Activated CD4-positive, alpha-beta T cell treated with anti-CD3 and anti-CD28 coated beads for 36 hours (primary cell): ENCODE measurements at regions not wholly inside any gene's neighbourhood (a gene's known extent, or its start where the extent isn't known, plus 50 kb on each side); places are given as distances from the start of the nearest gene placed in this dataset.
A peak's percentile ranks its signal among the peaks of the same experiment; 100 is the strongest.

ENCODE experiments used
- ATAC-seq: fragments of 200-7000 bp; cut with Tn5 transposase; one replicate; pipeline ENCODE4 v1.10.0; 2021; ENCODE audit warnings: mild to moderate bottlenecking, moderate library complexity
- CTCF ChIA-PET: fragments of 350-600 bp; sonication (Branson Sonifier 250); formaldehyde crosslinking; loops from one replicate; lab custom pipeline; 2021; ENCODE audit warnings: antibody characterized with exemption; lab: Charles Lee
- POLR2A ChIA-PET: fragments of 350-600 bp; sonication (Branson Sonifier 250); formaldehyde crosslinking; loops from one replicate; lab custom pipeline; 2021; ENCODE audit warnings: antibody characterized with exemption, inconsistent platforms; lab: Charles Lee
- DNase-seq: peaks from one replicate; pipeline ENCODE4 v3.0.0-alpha.2; 2020
- H3K27ac Mint-ChIP-seq: one replicate; pipeline ENCODE4 v1.8.0; 2021; ENCODE audit warnings: mixed read lengths
- H3K27me3 Mint-ChIP-seq: one replicate; pipeline ENCODE4 v1.8.0; 2021; ENCODE audit warnings: mixed read lengths
- H3K36me3 Mint-ChIP-seq: one replicate; pipeline ENCODE4 v1.8.0; 2021; ENCODE audit warnings: low read depth, mixed read lengths
- H3K4me1 Mint-ChIP-seq: one replicate; pipeline ENCODE4 v1.8.0; 2021; ENCODE audit warnings: mixed read lengths
- H3K4me3 Mint-ChIP-seq: one replicate; pipeline ENCODE4 v1.8.0; 2021; ENCODE audit warnings: mild to moderate bottlenecking, moderate library complexity, mixed read lengths
- H3K9me3 Mint-ChIP-seq: one replicate; pipeline ENCODE4 v1.8.0; 2021; ENCODE audit warnings: low read depth, mixed read lengths
- intact Hi-C, 2 experiments: fragments of 100-400 bp; cut with DNase I in 1 of 2; cut with micrococcal nuclease in 1 of 2; formaldehyde crosslinking; loops; one replicate each; pipeline versions ENCODE4 v1.14.2 to v1.15.1; 2022 to 2024; cut with DNase I, micrococcal nuclease

DNA sequence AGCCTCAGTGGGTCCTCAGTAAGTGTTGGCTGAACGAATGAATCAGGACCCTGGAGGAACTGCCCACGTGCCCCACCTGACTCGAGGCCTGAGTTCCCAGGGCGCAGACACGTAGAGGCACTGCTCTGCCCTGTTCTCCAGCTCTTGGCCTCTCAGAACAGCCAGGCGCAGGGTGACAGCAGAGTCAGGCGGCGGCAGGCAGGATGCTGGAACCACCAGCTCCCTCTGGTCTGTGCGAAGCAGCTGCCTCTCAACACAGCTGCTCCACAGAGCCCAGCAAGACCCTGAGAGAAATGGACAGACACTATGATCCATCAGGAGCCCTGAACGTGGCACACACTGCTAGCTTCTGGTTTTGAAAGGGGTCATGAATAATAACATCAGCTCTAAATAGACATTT lies 53.1 kb upstream of the BCO1 start:
- no peak for ATAC-seq
- no peaks in the 10 kb centered on the region for H3K9me3 Mint-ChIP-seq
- H3K4me3 Mint-ChIP-seq: no peak overlapping the region
- peaks cover 2% of the 10 kb centered on the region for H3K27me3 Mint-ChIP-seq
- no peak overlapping the region for H3K27ac Mint-ChIP-seq
- H3K36me3 Mint-ChIP-seq: no peaks in the 10 kb centered on the region
- DNase-seq: no peak
- POLR2A ChIA-PET: no interaction called here
- intact Hi-C loops: no loop called here
- H3K4me1 Mint-ChIP-seq: no peaks in the 10 kb centered on the region
- CTCF ChIA-PET: interaction anchor here (0.7 kb wide), 1 partner anchor 16 kb away, joined by 5 read pairs; no protein-coding TSS in a partner anchor

DNA sequence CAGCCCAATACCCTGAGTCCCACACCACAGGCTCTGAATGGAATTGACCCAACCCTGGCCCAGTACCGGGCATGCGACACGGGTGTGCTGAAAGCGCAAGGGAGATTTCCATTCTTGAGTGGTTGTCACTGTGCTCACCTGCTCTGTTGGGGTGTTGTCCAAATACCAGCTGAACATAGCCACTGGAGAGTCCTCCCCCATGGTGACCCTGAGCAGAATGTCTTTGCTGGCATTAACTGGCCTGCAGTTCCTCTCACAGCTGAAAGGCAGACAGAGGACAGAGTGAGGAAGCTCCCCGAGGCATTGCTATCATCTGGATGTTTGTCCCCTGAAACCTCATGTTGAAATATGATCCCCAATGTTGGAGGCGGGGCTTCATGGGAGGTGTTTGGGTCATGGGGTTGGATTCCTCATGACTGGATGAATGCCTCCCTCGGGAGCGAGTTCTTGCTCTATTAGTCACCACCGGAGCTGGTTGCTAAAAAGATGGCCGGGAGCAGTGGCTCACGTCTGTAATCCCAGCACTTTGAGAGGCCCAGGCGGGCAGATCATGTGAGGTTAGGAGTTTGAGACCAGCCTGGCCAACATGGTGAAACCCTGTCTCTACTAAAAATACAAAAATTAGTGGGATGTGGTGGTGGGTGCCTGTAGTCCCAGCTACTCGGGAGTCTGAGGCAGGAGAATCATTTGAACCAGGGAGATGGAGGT lies 57.3 kb upstream of the BCO1 start:
- Mint-ChIP-seq H3K4me3 (no peak overlapping the region), H3K4me1 (no peaks in the 10 kb centered on the region), H3K27me3 (no peaks in the 10 kb centered on the region), H3K27ac (no peak overlapping the region), H3K36me3 (no peaks in the 10 kb centered on the region), H3K9me3 (no peaks in the 10 kb centered on the region)
- POLR2A ChIA-PET: no interaction called here
- intact Hi-C loops: no loop called here
- DNase-seq (no peak), ATAC-seq (no peak)
- CTCF ChIA-PET: no interaction called here

- Mint-ChIP-seq H3K9me3 (no peaks in the 10 kb centered on the region), H3K27me3 (no peaks in the 10 kb centered on the region), H3K36me3 (no peaks in the 10 kb centered on the region), H3K27ac (no peak overlapping the region), H3K4me1 (no peaks in the 10 kb centered on the region), H3K4me3 (no peak overlapping the region)
- DNase-seq (no peak), ATAC-seq (no peak)
- intact Hi-C loops: no loop called here
- ChIA-PET POLR2A (no interaction called here), CTCF (interaction anchor here (0.6 to 0.9 kb wide), 2 partner anchors 27 to 371 kb away, joined by 3 read pairs; no protein-coding TSS in a partner anchor)
Measured at GRCh38 chr16:81180578-81180977, 57.9 kb upstream of the BCO1 start.

GRCh38 chr16:81179219-81179618 lies 59.3 kb upstream of the BCO1 start:
- Mint-ChIP-seq H3K27me3 (peaks cover 1% of the 10 kb centered on the region), H3K4me3 (no peak overlapping the region), H3K9me3 (no peaks in the 10 kb centered on the region), H3K36me3 (no peaks in the 10 kb centered on the region), H3K4me1 (no peaks in the 10 kb centered on the region), H3K27ac (no peak overlapping the region)
- ChIA-PET POLR2A (no interaction called here), CTCF (interaction anchor here (2.3 kb wide), 1 partner anchor 26 kb away, joined by 8 read pairs; no protein-coding TSS in a partner anchor)
- ATAC-seq (no peak), DNase-seq (no peak)
- intact Hi-C loops: no loop called here

- no peaks in the 10 kb centered on the region for H3K4me1 Mint-ChIP-seq
Measured at GRCh38 chr16:81175325-81175891, 63.1 kb upstream of the BCO1 start.

DNA sequence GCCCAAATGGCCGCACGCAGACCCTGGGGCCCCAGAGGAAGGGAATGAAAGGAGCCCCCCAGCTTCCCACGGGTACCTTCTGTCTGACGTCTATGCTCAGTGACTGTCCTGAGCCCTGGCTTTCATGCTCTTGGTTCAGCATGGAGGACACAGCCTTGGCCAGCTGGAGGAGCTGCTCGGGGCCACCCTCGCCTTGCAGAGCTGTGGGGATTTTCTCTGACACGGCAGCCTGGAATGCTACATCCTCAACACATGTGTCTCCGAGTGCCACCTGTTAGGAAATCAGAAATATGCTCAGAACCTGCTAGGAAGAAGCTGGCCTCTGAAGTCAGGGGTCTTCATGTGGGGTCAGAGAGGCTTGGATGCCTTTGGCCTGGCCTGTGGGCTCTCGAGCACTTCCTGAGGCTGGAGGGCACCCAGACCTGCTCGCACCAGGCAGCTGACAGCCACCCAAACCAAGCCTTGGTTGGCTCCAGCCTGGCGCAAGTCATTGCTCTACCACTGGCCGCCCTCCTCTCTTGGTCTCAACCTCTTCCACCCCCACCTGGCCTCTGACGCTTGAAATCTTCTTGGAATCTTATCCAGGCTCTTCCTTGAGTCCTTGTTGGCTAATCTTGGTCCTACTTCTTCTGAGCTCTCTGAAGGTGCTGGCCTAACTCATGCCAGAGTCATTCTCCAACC lies 63.7 kb upstream of the BCO1 start:
- DNase-seq (no peak), ATAC-seq (no peak)
- ChIA-PET CTCF (interaction anchor here (0.5 kb wide), 1 partner anchor 889 kb away, joined by 3 read pairs; no protein-coding TSS in a partner anchor), POLR2A (no interaction called here)
- Mint-ChIP-seq H3K4me1 (no peaks in the 10 kb centered on the region), H3K27me3 (peaks cover 7% of the 10 kb centered on the region), H3K36me3 (no peaks in the 10 kb centered on the region), H3K27ac (no peak overlapping the region), H3K9me3 (no peaks in the 10 kb centered on the region), H3K4me3 (no peak overlapping the region)
- intact Hi-C loops: no loop called here

More at GRCh38 chr16:81175325-81175891, 63.1 kb upstream of the BCO1 start:
- ChIA-PET POLR2A (no interaction called here), CTCF (no interaction called here)
- peaks cover 7% of the 10 kb centered on the region for H3K27me3 Mint-ChIP-seq
- no peak for DNase-seq
- no peak for ATAC-seq
- H3K27ac Mint-ChIP-seq: no peak overlapping the region
- no peak overlapping the region for H3K4me3 Mint-ChIP-seq
- H3K9me3 Mint-ChIP-seq: no peaks in the 10 kb centered on the region
- intact Hi-C loops: no loop called here
- H3K36me3 Mint-ChIP-seq: no peaks in the 10 kb centered on the region

- Mint-ChIP-seq H3K4me3 (no peak overlapping the region), H3K4me1 (no peaks in the 10 kb centered on the region), H3K27me3 (peaks cover 11% of the 10 kb centered on the region), H3K27ac (no peak overlapping the region), H3K9me3 (no peaks in the 10 kb centered on the region), H3K36me3 (no peaks in the 10 kb centered on the region)
- ChIA-PET POLR2A (no interaction called here), CTCF (no interaction called here)
- DNase-seq: no peak
- intact Hi-C loops: no loop called here
- no peak for ATAC-seq
Measured at GRCh38 chr16:81172769-81173658, 65.5 kb upstream of the BCO1 start.

GRCh38 chr16:81170824-81171223 lies 67.7 kb upstream of the BCO1 start:
- intact Hi-C loops: no loop called here
- H3K36me3 Mint-ChIP-seq: no peaks in the 10 kb centered on the region
- no peak overlapping the region for H3K4me3 Mint-ChIP-seq
- no peak overlapping the region for H3K27ac Mint-ChIP-seq
- peaks cover 16% of the 10 kb centered on the region for H3K27me3 Mint-ChIP-seq
- no peaks in the 10 kb centered on the region for H3K9me3 Mint-ChIP-seq
- DNase-seq: peak; percentile 15
- ChIA-PET POLR2A (no interaction called here), CTCF (no interaction called here)
- no peak for ATAC-seq
- H3K4me1 Mint-ChIP-seq: no peaks in the 10 kb centered on the region

GRCh38 chr16:81168406-81168805 lies 70.1 kb upstream of the BCO1 start:
- peaks cover 14% of the 10 kb centered on the region for H3K27me3 Mint-ChIP-seq
- no peaks in the 10 kb centered on the region for H3K36me3 Mint-ChIP-seq
- DNase-seq: no peak
- intact Hi-C loops: no loop called here
- no peak overlapping the region for H3K27ac Mint-ChIP-seq
- H3K4me1 Mint-ChIP-seq: no peaks in the 10 kb centered on the region
- H3K4me3 Mint-ChIP-seq: no peak overlapping the region
- ChIA-PET POLR2A (no interaction called here), CTCF (no interaction called here)
- no peaks in the 10 kb centered on the region for H3K9me3 Mint-ChIP-seq
- ATAC-seq: no peak

DNA sequence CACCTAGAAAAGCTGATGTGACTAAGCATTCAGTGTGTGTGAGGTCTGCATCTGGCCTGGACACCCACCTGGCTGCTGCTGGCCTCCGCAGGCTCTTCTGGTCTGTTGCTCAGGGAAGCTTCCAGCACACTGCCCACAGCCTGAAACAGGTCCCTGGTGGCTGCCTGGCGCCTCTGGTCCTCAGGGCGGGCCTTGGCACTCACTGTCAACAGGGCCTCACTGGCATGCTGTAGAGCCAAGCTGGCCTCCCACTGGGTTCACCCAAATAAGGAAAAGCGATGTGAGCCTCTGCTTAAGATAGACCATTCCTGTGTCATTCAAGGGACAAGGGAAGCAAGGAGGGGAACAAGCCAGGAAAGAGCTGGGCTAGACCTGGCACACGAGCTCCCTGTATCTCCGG lies 70.6 kb upstream of the BCO1 start:
- no peaks in the 10 kb centered on the region for H3K9me3 Mint-ChIP-seq
- H3K27me3 Mint-ChIP-seq: peaks cover 12% of the 10 kb centered on the region
- POLR2A ChIA-PET: no interaction called here
- H3K4me1 Mint-ChIP-seq: no peaks in the 10 kb centered on the region
- DNase-seq (no peak), ATAC-seq (no peak)
- no peaks in the 10 kb centered on the region for H3K36me3 Mint-ChIP-seq
- H3K27ac Mint-ChIP-seq: no peak overlapping the region
- CTCF ChIA-PET: no interaction called here
- H3K4me3 Mint-ChIP-seq: no peak overlapping the region
- intact Hi-C loops: no loop called here
